C4-2B (cell line): ENCODE measurements at regions not wholly inside any gene's neighbourhood (a gene's known extent, or its start where the extent isn't known, plus 50 kb on each side); places are given as distances from the start of the nearest gene placed in this dataset.

Experiments used
- ZFX ChIP-seq: fragments of 450-650 bp; IDR thresholded peaks from 2 replicates; pipeline ENCODE4 v1.6.1; 2017
- TF ChIP-seq, protein P1 (sequence below): fragments of 450-650 bp; conservative IDR thresholded peaks from 2 replicates; pipeline ENCODE4 v1.5.1; 2017; ENCODE audit warnings: mild to moderate bottlenecking

DNA sequence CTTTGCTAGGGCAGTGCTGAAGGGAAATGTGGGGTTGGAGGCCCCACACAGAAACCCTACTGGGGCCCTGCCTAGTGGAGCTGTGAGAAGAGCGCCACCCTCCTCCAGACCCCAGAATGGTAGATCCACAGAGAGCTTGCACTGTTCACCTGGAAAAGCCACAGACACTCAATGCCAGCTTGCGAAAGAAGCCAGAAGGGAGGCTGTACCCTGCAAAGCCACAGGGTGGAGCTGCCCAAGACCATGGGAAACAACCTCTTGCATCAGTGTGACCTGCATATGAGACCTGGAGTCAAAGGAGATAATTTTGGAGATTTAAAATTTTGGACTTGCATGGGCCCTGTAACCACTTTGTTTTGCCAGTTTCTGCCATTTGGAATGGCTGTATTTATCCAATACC lies 615.4 kb upstream of the MIR17HG start:
- TF ChIP-seq, protein P1, sequence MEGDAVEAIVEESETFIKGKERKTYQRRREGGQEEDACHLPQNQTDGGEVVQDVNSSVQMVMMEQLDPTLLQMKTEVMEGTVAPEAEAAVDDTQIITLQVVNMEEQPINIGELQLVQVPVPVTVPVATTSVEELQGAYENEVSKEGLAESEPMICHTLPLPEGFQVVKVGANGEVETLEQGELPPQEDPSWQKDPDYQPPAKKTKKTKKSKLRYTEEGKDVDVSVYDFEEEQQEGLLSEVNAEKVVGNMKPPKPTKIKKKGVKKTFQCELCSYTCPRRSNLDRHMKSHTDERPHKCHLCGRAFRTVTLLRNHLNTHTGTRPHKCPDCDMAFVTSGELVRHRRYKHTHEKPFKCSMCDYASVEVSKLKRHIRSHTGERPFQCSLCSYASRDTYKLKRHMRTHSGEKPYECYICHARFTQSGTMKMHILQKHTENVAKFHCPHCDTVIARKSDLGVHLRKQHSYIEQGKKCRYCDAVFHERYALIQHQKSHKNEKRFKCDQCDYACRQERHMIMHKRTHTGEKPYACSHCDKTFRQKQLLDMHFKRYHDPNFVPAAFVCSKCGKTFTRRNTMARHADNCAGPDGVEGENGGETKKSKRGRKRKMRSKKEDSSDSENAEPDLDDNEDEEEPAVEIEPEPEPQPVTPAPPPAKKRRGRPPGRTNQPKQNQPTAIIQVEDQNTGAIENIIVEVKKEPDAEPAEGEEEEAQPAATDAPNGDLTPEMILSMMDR, result peak; percentile 22; the same call in 1 of the 2 replicates
- no peak for TF ChIP-seq ZFX
